NT2/D1 (cell line): ENCODE measurements at regions not wholly inside any gene's neighbourhood (a gene's known extent, or its start where the extent isn't known, plus 50 kb on each side); places are given as distances from the start of the nearest gene placed in this dataset.

Experiments used
- SUZ12 ChIP-seq: IDR thresholded peaks from 2 replicates; pipeline ENCODE4 v1.6.1; 2011; ENCODE audit not compliant: insufficient read length, insufficient read depth; ENCODE audit errors: extremely low read depth
- YY1 ChIP-seq: IDR thresholded peaks from 2 replicates; pipeline ENCODE4 v1.6.1; 2011; ENCODE audit not compliant: insufficient read length, insufficient read depth
- ZNF274 ChIP-seq: IDR thresholded peaks from 2 replicates; pipeline ENCODE4 v1.6.1; 2011; ENCODE audit warnings: mild to moderate bottlenecking, low read depth, low read length

DNA sequence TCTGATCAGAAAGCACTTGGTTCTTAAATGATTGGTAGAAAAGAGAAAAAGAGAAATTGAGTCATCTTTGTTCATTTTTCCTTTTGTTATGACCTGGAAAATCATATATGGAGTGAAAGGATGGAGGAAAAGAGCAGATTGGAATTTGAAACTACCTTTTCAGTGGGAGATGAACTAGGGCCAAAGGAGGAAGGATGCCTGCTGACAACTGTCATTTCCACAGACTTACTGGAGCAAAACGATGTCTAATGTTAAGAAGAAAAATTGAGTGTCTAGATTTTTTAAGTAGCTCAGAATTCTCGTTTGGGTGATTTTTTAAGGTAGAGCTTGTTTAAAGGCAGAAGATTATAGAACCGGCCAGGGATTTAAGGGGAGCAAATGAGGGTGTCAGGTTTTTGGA lies 144.6 kb upstream of the KCNIP4 start:
- TF ChIP-seq ZNF274 (no peak), YY1 (no peak), SUZ12 (no peak)
